ENCODE measurements at regions not wholly inside any gene's neighbourhood (a gene's known extent, or its start where the extent isn't known, plus 50 kb on each side); places are given as distances from the start of the nearest gene placed in this dataset.

- Histone ChIP-seq H3K4me3 (ENCODE audit: low read depth, low read length) (no peak overlapping the region), H3K27me3 (ENCODE audit: insufficient read depth, low read length) (no peaks in the 10 kb centered on the region), H3K4me1 (ENCODE audit: control insufficient read depth, insufficient read depth, low read length, unreplicated experiment) (no peaks in the 10 kb centered on the region), H2AFZ (ENCODE audit: low read length, unreplicated experiment) (no peak overlapping the region), H3K27ac (ENCODE audit: low read depth, low read length) (no peak overlapping the region), H3K36me3 (ENCODE audit: insufficient read depth, low read length) (no peaks in the 10 kb centered on the region), H3K79me2 (ENCODE audit: control insufficient read depth, insufficient read depth, low read length, unreplicated experiment) (no peaks in the 10 kb centered on the region)
Observed at GRCh38 chr14:42869681-42870080, 1263.0 kb downstream of the LRFN5 start.

- Histone ChIP-seq H3K79me2 (ENCODE audit: control insufficient read depth, insufficient read depth, low read length, unreplicated experiment) (no peaks in the 10 kb centered on the region), H3K27ac (ENCODE audit: low read depth, low read length) (no peak overlapping the region), H3K36me3 (ENCODE audit: insufficient read depth, low read length) (no peaks in the 10 kb centered on the region), H2AFZ (ENCODE audit: low read length, unreplicated experiment) (no peak overlapping the region), H3K27me3 (ENCODE audit: insufficient read depth, low read length) (no peaks in the 10 kb centered on the region), H3K4me1 (ENCODE audit: control insufficient read depth, insufficient read depth, low read length, unreplicated experiment) (no peaks in the 10 kb centered on the region), H3K4me3 (ENCODE audit: low read depth, low read length) (no peak overlapping the region)
Observed at GRCh38 chr14:42862114-42862513, 1255.4 kb downstream of the LRFN5 start.

- H3K36me3 ChIP-seq (ENCODE audit: insufficient read depth, low read length): no peaks in the 10 kb centered on the region
- no peak overlapping the region for H3K4me3 ChIP-seq (ENCODE audit: low read depth, low read length)
- H3K79me2 ChIP-seq (ENCODE audit: control insufficient read depth, insufficient read depth, low read length, unreplicated experiment): no peaks in the 10 kb centered on the region
- no peak overlapping the region for H2AFZ ChIP-seq (ENCODE audit: low read length, unreplicated experiment)
- no peaks in the 10 kb centered on the region for H3K4me1 ChIP-seq (ENCODE audit: control insufficient read depth, insufficient read depth, low read length, unreplicated experiment)
- no peak overlapping the region for H3K27ac ChIP-seq (ENCODE audit: low read depth, low read length)
- H3K27me3 ChIP-seq (ENCODE audit: insufficient read depth, low read length): no peaks in the 10 kb centered on the region
Observed at GRCh38 chr14:42860371-42860770, 1253.7 kb downstream of the LRFN5 start.

- H3K27ac ChIP-seq (ENCODE audit: low read depth, low read length): no peak overlapping the region
- no peaks in the 10 kb centered on the region for H3K79me2 ChIP-seq (ENCODE audit: control insufficient read depth, insufficient read depth, low read length, unreplicated experiment)
- no peak overlapping the region for H3K4me3 ChIP-seq (ENCODE audit: low read depth, low read length)
- no peaks in the 10 kb centered on the region for H3K27me3 ChIP-seq (ENCODE audit: insufficient read depth, low read length)
- no peak overlapping the region for H2AFZ ChIP-seq (ENCODE audit: low read length, unreplicated experiment)
- H3K4me1 ChIP-seq (ENCODE audit: control insufficient read depth, insufficient read depth, low read length, unreplicated experiment): no peaks in the 10 kb centered on the region
- H3K36me3 ChIP-seq (ENCODE audit: insufficient read depth, low read length): no peaks in the 10 kb centered on the region
Observed at GRCh38 chr14:42856106-42856505, 1249.4 kb downstream of the LRFN5 start.

- Histone ChIP-seq H3K79me2 (ENCODE audit: control insufficient read depth, insufficient read depth, low read length, unreplicated experiment) (no peaks in the 10 kb centered on the region), H3K4me3 (ENCODE audit: low read depth, low read length) (no peak overlapping the region), H3K27me3 (ENCODE audit: insufficient read depth, low read length) (no peaks in the 10 kb centered on the region), H3K4me1 (ENCODE audit: control insufficient read depth, insufficient read depth, low read length, unreplicated experiment) (no peaks in the 10 kb centered on the region), H3K36me3 (ENCODE audit: insufficient read depth, low read length) (no peaks in the 10 kb centered on the region), H3K27ac (ENCODE audit: low read depth, low read length) (no peak overlapping the region), H2AFZ (ENCODE audit: low read length, unreplicated experiment) (no peak overlapping the region)
Observed at GRCh38 chr14:42855085-42855484, 1248.4 kb downstream of the LRFN5 start.

GRCh38 chr14:42854061-42854460 is 1247.4 kb downstream of the LRFN5 start:
- Histone ChIP-seq H3K27me3 (ENCODE audit: insufficient read depth, low read length) (no peaks in the 10 kb centered on the region), H3K27ac (ENCODE audit: low read depth, low read length) (no peak overlapping the region), H2AFZ (ENCODE audit: low read length, unreplicated experiment) (no peak overlapping the region)

GRCh38 chr14:42848652-42849051 is 1242.0 kb downstream of the LRFN5 start:
- H3K36me3 ChIP-seq (ENCODE audit: insufficient read depth, low read length): no peaks in the 10 kb centered on the region
- H3K4me1 ChIP-seq (ENCODE audit: control insufficient read depth, insufficient read depth, low read length, unreplicated experiment): no peaks in the 10 kb centered on the region
- no peaks in the 10 kb centered on the region for H3K79me2 ChIP-seq (ENCODE audit: control insufficient read depth, insufficient read depth, low read length, unreplicated experiment)
- H3K27me3 ChIP-seq (ENCODE audit: insufficient read depth, low read length): no peaks in the 10 kb centered on the region
- H3K27ac ChIP-seq (ENCODE audit: low read depth, low read length): no peak overlapping the region
- H3K4me3 ChIP-seq (ENCODE audit: low read depth, low read length): no peak overlapping the region
- no peak overlapping the region for H2AFZ ChIP-seq (ENCODE audit: low read length, unreplicated experiment)

More at GRCh38 chr14:42854061-42854460, 1247.4 kb downstream of the LRFN5 start:
- no peaks in the 10 kb centered on the region for H3K79me2 ChIP-seq (ENCODE audit: control insufficient read depth, insufficient read depth, low read length, unreplicated experiment)
- H3K4me3 ChIP-seq (ENCODE audit: low read depth, low read length): no peak overlapping the region
- H3K36me3 ChIP-seq (ENCODE audit: insufficient read depth, low read length): no peaks in the 10 kb centered on the region
- H3K4me1 ChIP-seq (ENCODE audit: control insufficient read depth, insufficient read depth, low read length, unreplicated experiment): no peaks in the 10 kb centered on the region

GRCh38 chr14:42814817-42815216 is 1208.1 kb downstream of the LRFN5 start:
- no peak overlapping the region for H3K4me3 ChIP-seq (ENCODE audit: low read depth, low read length)
- H3K27ac ChIP-seq (ENCODE audit: low read depth, low read length): no peak overlapping the region
- H3K27me3 ChIP-seq (ENCODE audit: insufficient read depth, low read length): no peaks in the 10 kb centered on the region
- no peaks in the 10 kb centered on the region for H3K79me2 ChIP-seq (ENCODE audit: control insufficient read depth, insufficient read depth, low read length, unreplicated experiment)
- H3K36me3 ChIP-seq (ENCODE audit: insufficient read depth, low read length): no peaks in the 10 kb centered on the region
- H3K4me1 ChIP-seq (ENCODE audit: control insufficient read depth, insufficient read depth, low read length, unreplicated experiment): no peaks in the 10 kb centered on the region
- H2AFZ ChIP-seq (ENCODE audit: low read length, unreplicated experiment): no peak overlapping the region

- Histone ChIP-seq H3K79me2 (ENCODE audit: control insufficient read depth, insufficient read depth, low read length, unreplicated experiment) (no peaks in the 10 kb centered on the region), H3K27me3 (ENCODE audit: insufficient read depth, low read length) (no peaks in the 10 kb centered on the region), H3K27ac (ENCODE audit: low read depth, low read length) (no peak overlapping the region), H3K4me1 (ENCODE audit: control insufficient read depth, insufficient read depth, low read length, unreplicated experiment) (no peaks in the 10 kb centered on the region), H3K36me3 (ENCODE audit: insufficient read depth, low read length) (no peaks in the 10 kb centered on the region), H3K4me3 (ENCODE audit: low read depth, low read length) (no peak overlapping the region), H2AFZ (ENCODE audit: low read length, unreplicated experiment) (no peak overlapping the region)
Observed at GRCh38 chr14:42806909-42807315, 1200.2 kb downstream of the LRFN5 start.

- no peaks in the 10 kb centered on the region for H3K79me2 ChIP-seq (ENCODE audit: control insufficient read depth, insufficient read depth, low read length, unreplicated experiment)
Observed at GRCh38 chr14:42804141-42804540, 1197.5 kb downstream of the LRFN5 start.

GRCh38 chr14:42802346-42802745 is 1195.7 kb downstream of the LRFN5 start:
- H3K36me3 ChIP-seq (ENCODE audit: insufficient read depth, low read length): no peaks in the 10 kb centered on the region
- H3K79me2 ChIP-seq (ENCODE audit: control insufficient read depth, insufficient read depth, low read length, unreplicated experiment): no peaks in the 10 kb centered on the region
- no peak overlapping the region for H3K4me3 ChIP-seq (ENCODE audit: low read depth, low read length)
- H3K27ac ChIP-seq (ENCODE audit: low read depth, low read length): no peak overlapping the region
- no peaks in the 10 kb centered on the region for H3K4me1 ChIP-seq (ENCODE audit: control insufficient read depth, insufficient read depth, low read length, unreplicated experiment)
- no peak overlapping the region for H2AFZ ChIP-seq (ENCODE audit: low read length, unreplicated experiment)
- no peaks in the 10 kb centered on the region for H3K27me3 ChIP-seq (ENCODE audit: insufficient read depth, low read length)

More at GRCh38 chr14:42804141-42804540, 1197.5 kb downstream of the LRFN5 start:
- Histone ChIP-seq H3K4me3 (ENCODE audit: low read depth, low read length) (no peak overlapping the region), H3K4me1 (ENCODE audit: control insufficient read depth, insufficient read depth, low read length, unreplicated experiment) (no peaks in the 10 kb centered on the region), H2AFZ (ENCODE audit: low read length, unreplicated experiment) (no peak overlapping the region), H3K27ac (ENCODE audit: low read depth, low read length) (no peak overlapping the region), H3K27me3 (ENCODE audit: insufficient read depth, low read length) (no peaks in the 10 kb centered on the region), H3K36me3 (ENCODE audit: insufficient read depth, low read length) (no peaks in the 10 kb centered on the region)

Data from ACC112 (cell line).